ENCODE measurements at regions not wholly inside any gene's neighbourhood (a gene's known extent, or its start where the extent isn't known, plus 50 kb on each side); places are given as distances from the start of the nearest gene placed in this dataset.

GRCh38 chr4:63841266-63841665, 568.0 kb downstream of the TECRL start:
- TF ChIP-seq POLR2A (IDR thresholded peaks at IDR 0.05; ENCODE audit: low read depth, low read length) (no peak), TAF1 (IDR thresholded peaks at IDR 0.05; ENCODE audit: low read depth, low read length) (no peak), POLR2AphosphoS5 (IDR thresholded peaks at IDR 0.05; ENCODE audit: low read depth, low read length) (no peak)
